Gastroesophageal sphincter (tissue), 3 donors: ENCODE measurements at regions not wholly inside any gene's neighbourhood (a gene's known extent, or its start where the extent isn't known, plus 50 kb on each side); places are given as distances from the start of the nearest gene placed in this dataset.
"Not testable (repeated sequence)": the region's sequence is repeated elsewhere in the genome, so short reads cannot be mapped to it uniquely, and the experiment has no call there.

Experiments
- CTCF ChIP-seq, 4 experiments: fragments of 200-600 bp in 2 of 4; fragments of 450-650 bp in 2 of 4; sonication (generic) in 1 of 4; IDR thresholded peaks; one replicate each; pipeline ENCODE4 v1.5.1; 2017 to 2019; ENCODE audit warnings: antibody characterized with exemption in 4 of 4, mild to moderate bottlenecking in 2 of 4, moderate library complexity in 2 of 4
- EP300 ChIP-seq: sonication (generic); formaldehyde crosslinking; IDR thresholded peaks from one replicate; pipeline ENCODE4 v1.6.1; 2017; ENCODE audit warnings: antibody characterized with exemption, mild to moderate bottlenecking
- POLR2A ChIP-seq, 2 donors: fragments of 450-650 bp; IDR thresholded peaks; one replicate each; pipeline ENCODE4 v1.6.1; 2017; ENCODE audit warnings: antibody characterized with exemption in 2 of 2, mild to moderate bottlenecking in 2 of 2, moderate library complexity in 1 of 2
- POLR2AphosphoS5 ChIP-seq: sonication (generic); formaldehyde crosslinking; IDR thresholded peaks from one replicate; pipeline ENCODE4 v1.6.1; 2017; ENCODE audit warnings: antibody characterized with exemption

GRCh38 chr1:201734221-201734620, 94.7 kb upstream of the IPO9 start:
- TF ChIP-seq EP300; POLR2AphosphoS5; CTCF (IDR thresholded peaks at IDR 0.05); POLR2A (IDR thresholded peaks at IDR 0.05): not testable (repeated sequence)
